GM06990 (cell line): ENCODE measurements at regions not wholly inside any gene's neighbourhood (a gene's known extent, or its start where the extent isn't known, plus 50 kb on each side); places are given as distances from the start of the nearest gene placed in this dataset.

Experiments
- DNase-seq: peaks from one replicate; pipeline ENCODE4 v3.0.0-alpha.2; 2011; ENCODE audit not compliant: insufficient read length; ENCODE audit errors: extremely low read depth
- H3K27me3 ChIP-seq: replicated peaks from 2 replicates; pipeline ENCODE4 v1.6.0; 2011; ENCODE audit warnings: low read length; ENCODE audit not compliant: control insufficient read depth, insufficient read depth
- H3K36me3 ChIP-seq: 2 replicates; pipeline ENCODE4 v1.5.1; 2011; ENCODE audit warnings: low read length; ENCODE audit not compliant: control insufficient read depth, insufficient read depth
- H3K4me3 ChIP-seq: replicated peaks from 2 replicates; pipeline ENCODE4 v1.5.1; 2011; ENCODE audit warnings: low read depth, mild to moderate bottlenecking, control low read depth, low read length
- TF ChIP-seq, protein P1 (sequence below): IDR thresholded peaks from 2 replicates; pipeline ENCODE4 v1.5.1; 2011; ENCODE audit warnings: low read length, control low read depth, mild to moderate bottlenecking, inconsistent platforms; ENCODE audit not compliant: insufficient read depth, poor library complexity, severe bottlenecking

DNA sequence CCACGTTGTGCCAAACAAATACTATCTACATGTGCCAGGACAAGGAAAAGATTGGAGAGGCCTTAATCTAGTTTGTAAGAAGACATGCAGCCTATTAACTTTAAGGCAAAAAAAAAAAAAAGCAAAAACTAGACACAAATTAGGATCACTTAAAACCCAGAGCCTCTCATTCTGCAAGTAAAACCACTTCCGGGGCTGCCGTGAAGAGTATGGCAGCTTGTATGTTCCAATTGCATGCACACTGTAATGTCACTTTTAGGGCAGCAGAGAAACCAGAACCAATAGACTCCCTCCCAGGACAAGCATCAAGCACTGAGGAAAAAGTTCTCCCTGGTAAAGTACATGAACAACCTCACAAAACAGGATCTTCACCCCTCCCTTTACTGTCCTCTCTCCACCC, 70.6 kb downstream of the RSL24D1 start:
- TF ChIP-seq, protein P1, sequence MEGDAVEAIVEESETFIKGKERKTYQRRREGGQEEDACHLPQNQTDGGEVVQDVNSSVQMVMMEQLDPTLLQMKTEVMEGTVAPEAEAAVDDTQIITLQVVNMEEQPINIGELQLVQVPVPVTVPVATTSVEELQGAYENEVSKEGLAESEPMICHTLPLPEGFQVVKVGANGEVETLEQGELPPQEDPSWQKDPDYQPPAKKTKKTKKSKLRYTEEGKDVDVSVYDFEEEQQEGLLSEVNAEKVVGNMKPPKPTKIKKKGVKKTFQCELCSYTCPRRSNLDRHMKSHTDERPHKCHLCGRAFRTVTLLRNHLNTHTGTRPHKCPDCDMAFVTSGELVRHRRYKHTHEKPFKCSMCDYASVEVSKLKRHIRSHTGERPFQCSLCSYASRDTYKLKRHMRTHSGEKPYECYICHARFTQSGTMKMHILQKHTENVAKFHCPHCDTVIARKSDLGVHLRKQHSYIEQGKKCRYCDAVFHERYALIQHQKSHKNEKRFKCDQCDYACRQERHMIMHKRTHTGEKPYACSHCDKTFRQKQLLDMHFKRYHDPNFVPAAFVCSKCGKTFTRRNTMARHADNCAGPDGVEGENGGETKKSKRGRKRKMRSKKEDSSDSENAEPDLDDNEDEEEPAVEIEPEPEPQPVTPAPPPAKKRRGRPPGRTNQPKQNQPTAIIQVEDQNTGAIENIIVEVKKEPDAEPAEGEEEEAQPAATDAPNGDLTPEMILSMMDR, result no peak
- Histone ChIP-seq H3K4me3 (no peak overlapping the region), H3K27me3 (no peaks in the 10 kb centered on the region), H3K36me3 (no peaks in the 10 kb centered on the region)
- DNase-seq, result no peak

DNA sequence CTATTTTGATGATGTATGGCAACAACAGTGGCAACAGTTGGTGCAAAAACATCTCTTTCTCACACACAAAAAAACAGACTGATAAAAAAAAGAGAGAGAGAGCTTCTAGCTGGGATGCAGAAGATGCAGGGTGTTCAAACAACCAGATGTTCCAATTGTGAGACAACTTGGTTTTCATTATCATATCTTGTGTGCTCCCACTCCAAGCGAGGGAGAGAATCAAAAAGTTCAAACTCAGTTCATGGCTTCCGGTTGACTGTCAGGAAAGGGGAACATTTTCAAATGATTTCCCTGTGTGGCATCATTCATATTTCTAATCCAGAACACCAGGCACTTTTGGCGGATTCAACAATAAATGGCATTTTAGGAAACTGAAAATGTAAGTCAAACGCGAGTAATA, 72.1 kb downstream of the RSL24D1 start:
- Histone ChIP-seq H3K4me3 (no peak overlapping the region), H3K27me3 (no peaks in the 10 kb centered on the region), H3K36me3 (no peaks in the 10 kb centered on the region)
- no peak for DNase-seq
- TF ChIP-seq, protein P1, result no peak

DNA sequence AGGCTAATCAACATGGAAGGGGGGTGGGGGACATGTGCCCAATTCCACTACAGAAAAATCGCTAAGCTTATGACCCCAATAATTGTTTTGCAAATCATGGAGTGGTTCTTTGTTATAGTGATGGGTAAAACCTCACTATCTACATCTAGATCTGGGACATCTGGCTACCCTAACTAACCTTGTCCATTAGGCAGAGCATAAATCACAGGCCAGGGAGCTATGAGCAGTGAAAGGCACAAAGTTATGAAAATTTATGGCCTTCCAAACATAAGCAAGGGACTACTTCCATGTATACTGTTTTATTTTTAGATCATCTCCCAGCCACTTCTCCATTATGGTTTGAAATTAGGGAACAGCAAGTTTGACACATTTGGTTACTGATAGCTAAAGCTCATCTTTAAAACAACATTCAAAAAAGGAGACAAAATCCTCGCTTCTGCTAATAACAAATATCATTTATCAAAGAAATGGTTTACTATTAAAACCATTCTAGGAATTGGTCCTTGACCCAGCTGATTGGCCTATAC, 78.3 kb downstream of the RSL24D1 start:
- DNase-seq, result no peak
- TF ChIP-seq, protein P1, result no peak
- H3K36me3 ChIP-seq, result no peaks in the 10 kb centered on the region
- no peak overlapping the region for H3K4me3 ChIP-seq
- H3K27me3 ChIP-seq, result no peaks in the 10 kb centered on the region

DNA sequence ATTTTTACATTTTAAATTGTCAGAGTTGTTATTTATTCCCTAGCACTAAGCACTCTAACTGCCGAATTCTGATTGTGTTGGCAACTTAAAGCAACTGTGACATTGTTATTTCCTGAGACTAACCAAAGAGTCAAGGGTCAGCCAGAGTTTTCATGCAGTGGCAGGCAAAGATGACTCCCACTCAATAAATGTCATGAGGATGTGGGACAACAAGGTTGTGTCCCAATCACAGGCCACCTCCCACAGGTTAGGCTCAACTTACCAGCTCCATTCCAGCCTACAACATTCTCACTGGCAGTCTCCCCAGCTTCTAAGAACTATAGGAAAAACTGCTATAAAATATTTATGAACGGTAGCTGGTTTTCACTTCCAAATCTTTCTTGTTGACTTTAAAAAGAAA, 80.1 kb downstream of the RSL24D1 start:
- Histone ChIP-seq H3K36me3 (no peaks in the 10 kb centered on the region), H3K4me3 (no peak overlapping the region), H3K27me3 (no peaks in the 10 kb centered on the region)
- no peak for DNase-seq
- TF ChIP-seq, protein P1, result no peak

DNA sequence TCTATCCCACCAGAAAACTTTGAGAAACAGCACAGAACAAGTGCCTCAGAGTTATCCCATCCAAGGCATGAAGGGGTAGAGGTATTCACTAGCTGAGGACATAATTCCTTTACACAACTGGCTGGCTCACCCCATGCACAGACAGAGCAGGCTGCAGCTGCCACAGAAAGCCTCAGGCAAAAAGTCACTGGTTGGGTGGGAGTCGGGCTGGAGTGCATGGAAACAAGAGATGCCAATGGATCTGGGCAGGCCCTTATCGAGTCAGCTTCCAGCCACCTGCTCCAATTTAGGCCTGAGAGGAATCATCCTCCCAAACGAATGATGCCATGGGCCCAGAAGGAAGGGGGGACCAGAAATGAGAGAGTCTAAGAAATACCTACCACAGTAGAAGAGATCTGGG, 83.0 kb downstream of the RSL24D1 start:
- DNase-seq, result no peak
- Histone ChIP-seq H3K36me3 (no peaks in the 10 kb centered on the region), H3K4me3 (no peak overlapping the region), H3K27me3 (no peaks in the 10 kb centered on the region)
- TF ChIP-seq, protein P1, result no peak

DNA sequence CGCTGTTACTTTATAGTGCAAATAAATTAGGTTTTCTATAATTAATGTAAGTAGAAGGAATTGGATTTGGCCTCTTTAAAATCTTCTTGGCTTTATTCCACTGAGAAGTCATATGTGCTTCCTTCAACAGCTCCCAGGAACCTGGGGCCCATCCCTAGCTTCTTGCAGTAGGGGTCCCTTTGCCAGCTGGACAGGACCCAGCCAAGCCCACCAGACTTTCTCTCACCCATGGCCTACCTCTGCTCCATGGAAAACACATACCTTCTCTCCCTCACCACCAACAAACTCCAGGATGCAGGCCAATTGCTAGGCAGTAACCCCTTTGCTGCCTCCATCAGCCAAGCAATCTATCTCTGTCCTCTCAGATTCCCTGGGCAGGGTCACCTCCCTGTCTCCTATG, 84.0 kb downstream of the RSL24D1 start:
- DNase-seq, result no peak
- Histone ChIP-seq H3K36me3 (no peaks in the 10 kb centered on the region), H3K27me3 (no peaks in the 10 kb centered on the region), H3K4me3 (no peak overlapping the region)
- TF ChIP-seq, protein P1, result no peak
